Caki2 (cell line): ENCODE measurements at regions not wholly inside any gene's neighbourhood (a gene's known extent, or its start where the extent isn't known, plus 50 kb on each side); places are given as distances from the start of the nearest gene placed in this dataset.

ENCODE experiments used
- DNase-seq: peaks from one replicate; pipeline ENCODE4 v3.0.0-alpha.2; 2015; ENCODE audit warnings: low read depth
- in situ Hi-C: cut with HindIII; loops from 2 replicates; pipeline ENCODE4 v1.10.0; 2016; ENCODE audit warnings: low sequenced_read_pairs, low pct_unique_long_range_greater_than_20kb, mixed read lengths

GRCh38 chr10:131625041-131625440 lies 275.8 kb upstream of the PPP2R2D start:
- DNase-seq, result no peak
- in situ Hi-C loops, result no loop called here

GRCh38 chr10:131626274-131626673 lies 274.5 kb upstream of the PPP2R2D start:
- in situ Hi-C loops, result no loop called here
- DNase-seq, result no peak

DNA sequence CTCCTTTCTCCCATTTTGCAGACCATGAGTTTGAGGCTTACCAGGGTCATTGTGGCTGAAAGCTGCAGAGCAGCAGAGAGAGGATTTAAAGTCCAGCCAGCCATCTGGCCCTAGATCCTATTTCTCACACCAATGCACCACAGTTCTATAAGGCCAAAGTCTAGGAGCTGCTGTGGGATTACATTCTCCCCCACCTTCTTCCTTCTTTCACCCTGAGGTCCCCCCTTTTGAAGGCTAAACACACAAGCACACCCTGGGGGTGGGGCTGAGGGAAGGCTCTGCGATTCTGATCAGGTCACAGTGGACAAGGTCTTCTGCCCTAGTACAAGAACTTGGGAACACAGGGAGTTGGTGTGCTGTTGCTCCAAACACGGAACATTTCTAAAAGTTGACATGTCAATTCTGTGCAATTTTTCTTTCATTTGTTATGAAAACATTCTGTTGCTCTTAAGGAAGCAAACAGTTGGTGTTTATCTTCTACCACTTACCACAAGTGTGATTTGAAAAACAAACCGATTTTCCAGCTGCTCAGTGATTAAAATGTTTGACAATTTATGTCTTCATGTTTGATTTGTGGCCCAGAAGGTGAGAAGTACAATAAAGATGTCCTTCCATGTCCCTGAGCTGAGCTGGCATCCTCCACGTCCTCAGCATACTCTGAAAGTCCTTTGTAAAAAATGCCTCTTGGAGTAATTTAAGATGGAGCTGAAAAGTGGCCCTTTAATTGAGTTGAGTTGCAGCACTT lies 271.6 kb upstream of the PPP2R2D start:
- no peak for DNase-seq
- in situ Hi-C loops, result no loop called here

DNA sequence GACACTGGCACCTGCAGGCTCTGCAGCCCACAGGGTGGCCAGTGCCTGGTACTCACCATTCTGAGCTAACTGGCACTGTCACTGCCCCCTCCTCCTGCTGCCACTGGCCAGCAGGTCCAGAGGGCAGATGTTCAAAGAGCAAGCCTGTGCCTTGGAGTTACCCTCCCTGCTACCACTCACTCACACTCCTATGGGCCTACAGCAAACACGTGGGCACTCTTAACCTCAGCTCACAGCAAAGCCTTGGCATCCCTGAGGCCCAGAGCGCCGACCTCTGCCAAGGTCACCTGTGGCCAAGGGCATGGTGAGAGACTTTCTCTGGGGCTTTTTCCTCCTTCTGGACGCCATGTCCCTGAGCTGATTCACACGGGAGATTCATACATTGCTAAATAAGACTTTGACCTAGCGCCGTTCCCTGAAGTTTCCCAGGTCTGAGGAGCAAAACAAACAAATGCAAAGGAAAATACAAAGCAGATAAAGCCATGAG lies 270.0 kb upstream of the PPP2R2D start:
- in situ Hi-C loops, result no loop called here
- no peak for DNase-seq

DNA sequence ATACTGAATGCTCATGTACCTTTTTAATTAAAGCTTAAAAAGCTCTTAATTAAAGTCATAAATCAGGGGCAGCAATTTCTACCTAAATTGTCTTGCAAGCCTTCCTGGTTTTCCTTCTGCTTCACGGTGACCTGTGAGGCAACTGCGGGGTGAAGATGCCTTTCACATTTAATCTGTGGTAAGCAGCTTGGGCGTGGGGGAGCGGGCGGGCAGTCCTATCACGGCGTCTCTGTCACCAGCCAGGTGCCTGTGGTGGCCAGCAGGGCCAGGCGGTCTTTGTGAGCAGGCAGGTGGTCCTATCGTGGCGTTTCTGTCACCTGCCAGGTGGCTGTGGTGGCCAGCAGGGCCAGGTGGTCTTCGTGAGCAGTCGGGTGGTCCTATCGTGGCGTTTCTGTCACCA lies 269.2 kb upstream of the PPP2R2D start:
- in situ Hi-C loops, result no loop called here
- DNase-seq, result no peak

GRCh38 chr10:131635564-131636015 lies 265.2 kb upstream of the PPP2R2D start:
- in situ Hi-C loops, result no loop called here
- DNase-seq, result peak; percentile 78

DNA sequence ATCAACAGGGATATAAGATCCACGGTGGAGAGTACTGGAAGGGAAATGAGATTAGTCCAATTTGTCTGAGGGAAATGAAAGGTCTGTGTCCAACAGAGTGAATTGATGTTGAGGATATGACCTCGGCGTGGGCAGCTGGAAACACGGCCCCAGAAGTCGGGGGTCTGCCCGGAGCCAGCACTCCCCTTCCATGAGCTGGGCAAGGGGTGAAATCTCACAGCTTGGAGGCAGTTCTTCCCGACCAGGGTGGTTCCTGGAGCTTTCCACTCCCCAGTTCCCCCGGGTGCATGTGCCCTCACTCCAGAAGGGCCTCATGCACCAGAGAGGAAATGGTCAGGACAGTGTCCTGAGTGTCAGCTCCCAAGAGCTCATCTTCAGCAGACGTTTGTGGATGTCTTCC lies 264.7 kb upstream of the PPP2R2D start:
- in situ Hi-C loops, result no loop called here
- no peak for DNase-seq

DNA sequence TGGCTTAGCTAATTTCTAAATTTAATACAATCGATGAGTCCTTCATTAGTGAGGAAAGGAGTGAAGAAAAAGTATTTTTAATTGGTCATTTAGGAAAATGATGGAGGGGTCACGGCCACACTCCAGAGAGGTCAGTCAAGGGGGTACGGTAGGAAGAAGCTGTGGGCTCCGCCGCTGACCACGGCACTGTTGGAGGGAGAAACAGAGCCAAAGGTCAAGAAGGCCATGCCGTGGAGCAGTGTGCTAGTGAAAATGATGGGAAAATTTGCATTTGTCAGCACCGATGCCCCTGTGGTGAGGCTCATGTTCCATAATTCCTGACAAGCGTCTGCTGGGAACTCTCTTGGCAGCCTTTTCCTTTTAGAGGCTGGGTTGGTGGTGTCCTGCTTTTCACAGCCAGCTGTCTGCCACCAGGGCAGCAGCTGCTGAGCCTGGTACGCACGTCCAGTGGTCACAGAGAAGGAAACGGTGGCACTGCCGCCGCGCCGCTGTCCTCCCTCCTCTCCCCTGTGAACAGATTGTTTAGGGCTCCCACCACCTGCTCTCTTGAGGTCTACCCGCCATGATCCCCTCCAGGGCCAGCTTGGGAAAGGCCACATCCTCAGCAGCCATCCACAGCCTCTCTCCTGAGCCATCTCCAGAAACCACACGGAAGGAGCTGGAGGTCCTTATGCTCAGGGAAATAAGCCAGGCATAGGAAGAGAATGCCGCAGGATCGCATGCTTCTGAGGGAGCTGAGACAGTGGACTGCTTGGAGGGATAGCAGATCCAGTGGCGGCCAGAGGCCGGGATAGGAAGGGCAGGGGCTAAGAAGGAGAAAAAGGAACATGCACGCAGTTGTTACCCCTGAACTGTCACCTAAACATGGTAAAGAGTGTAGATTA lies 263.7 kb upstream of the PPP2R2D start:
- in situ Hi-C loops, result no loop called here
- no peak for DNase-seq

GRCh38 chr10:131638049-131638879 lies 262.5 kb upstream of the PPP2R2D start:
- no peak for DNase-seq
- in situ Hi-C loops, result no loop called here

GRCh38 chr10:131638880-131639278 lies 261.9 kb upstream of the PPP2R2D start:
- in situ Hi-C loops, result no loop called here
- DNase-seq, result no peak

DNA sequence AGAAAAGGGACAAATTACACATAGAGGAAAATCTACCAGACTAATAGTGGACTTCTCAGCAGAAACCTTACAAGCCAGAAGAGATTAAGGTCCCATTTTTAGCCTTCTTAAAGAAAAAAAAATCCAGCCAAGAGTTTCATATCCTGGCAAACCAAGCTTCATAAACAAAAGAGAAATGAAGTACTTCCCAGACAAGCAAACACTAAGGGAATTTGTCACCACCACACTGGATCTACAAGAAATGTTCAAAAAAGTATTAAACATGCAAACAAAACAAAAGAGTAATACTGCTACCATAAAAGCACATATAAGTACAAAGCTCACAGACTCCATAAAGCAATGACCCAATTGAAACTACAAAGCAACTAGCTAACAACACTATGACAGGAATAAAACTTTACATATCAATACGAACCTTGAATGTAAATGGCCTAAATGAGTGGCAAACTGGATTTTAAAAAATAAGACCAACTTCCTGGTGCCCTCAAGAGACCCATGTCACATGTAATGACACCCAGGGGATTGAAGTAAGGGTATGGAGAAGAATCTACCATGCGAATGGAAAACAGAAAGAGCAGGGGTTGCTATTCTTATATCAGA lies 260.7 kb upstream of the PPP2R2D start:
- in situ Hi-C loops, result no loop called here
- DNase-seq, result no peak

- DNase-seq, result peak; percentile 40
- in situ Hi-C loops, result no loop called here
Observed at GRCh38 chr10:131641231-131641630, 259.6 kb upstream of the PPP2R2D start.

DNA sequence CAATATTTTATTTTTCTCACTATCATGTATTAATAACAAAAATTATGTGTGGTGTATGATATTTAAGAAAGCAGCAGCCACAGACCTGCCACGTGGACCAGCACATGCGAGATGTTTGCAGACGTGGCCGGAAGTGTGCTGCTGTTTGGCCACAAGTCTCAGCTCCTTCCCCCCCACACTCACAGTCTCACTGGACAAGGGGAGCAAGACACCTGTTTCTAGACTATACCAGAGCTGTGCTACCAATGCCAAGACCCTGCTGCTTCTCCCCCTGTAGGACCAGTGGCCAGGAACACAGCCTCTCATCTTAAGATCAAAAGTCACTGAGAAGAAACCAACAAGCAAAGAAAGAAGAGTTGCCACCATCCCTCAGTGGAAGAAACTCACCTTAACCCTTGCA lies 258.9 kb upstream of the PPP2R2D start:
- no peak for DNase-seq
- in situ Hi-C loops, result no loop called here

DNA sequence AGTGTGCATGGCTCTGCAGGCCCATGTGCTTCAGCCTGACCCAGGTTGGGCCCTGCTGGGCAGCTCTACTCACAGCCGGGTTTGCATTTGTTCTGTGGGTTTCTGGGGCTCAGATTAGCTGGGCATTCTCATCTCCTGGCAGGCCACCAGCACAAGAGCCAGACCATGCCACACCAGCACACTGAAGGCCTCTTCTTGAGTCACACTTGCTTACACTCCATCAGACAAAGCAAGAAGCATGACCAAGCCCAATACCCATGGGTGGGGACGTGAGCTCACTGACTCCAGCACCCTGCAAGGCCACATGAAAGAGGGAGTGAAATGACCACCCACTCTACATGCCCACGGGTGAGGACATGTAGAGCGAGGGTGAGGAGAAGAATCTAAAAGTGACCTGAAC lies 257.8 kb upstream of the PPP2R2D start:
- DNase-seq, result no peak
- in situ Hi-C loops, result no loop called here

DNA sequence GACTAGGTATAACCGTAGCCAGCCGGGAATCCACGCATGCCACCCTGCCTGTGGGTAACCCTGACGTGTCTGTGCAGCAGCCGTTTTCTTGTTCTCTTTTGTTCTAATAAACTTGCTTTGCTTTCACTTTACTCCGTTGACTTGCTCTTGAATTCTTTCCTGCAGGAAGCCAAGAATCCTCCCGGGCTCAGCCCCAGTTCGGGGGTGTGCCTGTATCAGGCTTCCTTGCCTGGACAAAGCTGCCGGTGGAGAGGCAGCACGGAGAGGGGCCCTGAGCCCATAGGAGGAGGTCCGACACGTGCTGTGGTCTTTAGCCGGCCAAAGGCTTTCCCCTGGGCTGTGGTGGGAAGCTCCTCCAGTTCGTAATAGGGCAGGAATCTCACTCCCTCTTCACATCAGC lies 256.5 kb upstream of the PPP2R2D start:
- in situ Hi-C loops, result no loop called here
- DNase-seq, result no peak

DNA sequence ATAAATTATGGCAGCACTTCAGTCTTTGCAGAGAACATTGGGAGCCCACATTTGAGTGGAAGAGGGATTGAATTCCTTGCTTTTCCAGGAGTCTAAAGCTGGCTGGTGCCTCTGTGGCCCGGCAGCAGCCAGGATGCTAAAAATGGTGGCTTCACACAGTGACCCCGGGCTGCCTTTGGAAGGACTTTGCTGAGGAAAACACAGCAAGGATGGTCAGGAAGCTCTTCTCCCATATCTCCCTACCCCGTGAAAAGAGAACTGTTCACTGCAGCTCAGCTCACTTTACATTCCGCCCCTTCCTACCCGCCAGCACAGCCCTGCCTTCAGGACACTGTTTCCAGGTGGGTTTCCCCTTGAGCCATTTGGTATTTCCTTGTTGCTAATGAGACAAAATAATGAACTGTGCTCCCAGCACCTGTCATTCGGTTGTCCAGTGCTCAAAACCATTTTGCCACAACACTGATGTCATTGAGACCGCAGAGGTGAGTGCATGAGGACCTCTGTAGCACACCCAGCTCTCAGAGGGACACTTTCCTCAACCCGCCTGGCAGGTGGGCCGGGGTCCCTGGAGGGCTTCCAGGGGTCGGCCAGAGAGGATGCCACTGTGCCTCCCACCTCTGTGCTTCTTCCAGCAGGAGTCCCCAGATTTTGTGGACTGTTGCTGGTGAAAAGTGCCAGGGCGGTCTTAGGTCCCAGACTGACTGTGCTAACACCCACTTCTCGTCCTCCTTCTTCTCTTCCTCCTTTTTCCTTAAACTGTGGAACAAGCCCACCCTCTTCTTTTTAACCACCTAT lies 255.7 kb upstream of the PPP2R2D start:
- in situ Hi-C loops, result no loop called here
- DNase-seq, result no peak

- no peak for DNase-seq
- in situ Hi-C loops, result no loop called here
Observed at GRCh38 chr10:131645756-131646155, 255.1 kb upstream of the PPP2R2D start.
